ENCODE measurements at regions not wholly inside any gene's neighbourhood (a gene's known extent, or its start where the extent isn't known, plus 50 kb on each side); places are given as distances from the start of the nearest gene placed in this dataset.
"Not testable (repeated sequence)": the region's sequence is repeated elsewhere in the genome, so short reads cannot be mapped to it uniquely, and the experiment has no call there.

DNA sequence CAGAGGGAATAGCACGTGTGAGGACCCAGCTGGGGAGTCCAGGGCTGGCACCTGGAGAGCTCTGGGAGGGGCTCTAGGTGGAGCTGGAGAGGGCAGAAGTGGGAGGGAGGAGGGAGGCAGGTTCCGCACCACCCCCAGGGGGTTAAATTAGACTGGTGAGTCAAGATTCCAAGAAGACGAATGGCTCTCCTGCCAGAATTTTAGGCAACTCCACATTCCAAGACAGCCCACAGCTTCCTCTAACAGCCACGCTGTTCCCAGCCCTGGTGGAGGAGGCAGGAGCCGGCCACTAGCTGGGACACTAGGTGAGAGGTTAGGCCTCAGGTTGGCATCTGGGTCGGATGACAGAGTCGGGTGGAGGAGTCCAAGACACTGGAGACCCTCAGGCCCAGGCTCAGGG is 60.2 kb downstream of the TFAP2C start:
- no peak for DNase-seq

DNA sequence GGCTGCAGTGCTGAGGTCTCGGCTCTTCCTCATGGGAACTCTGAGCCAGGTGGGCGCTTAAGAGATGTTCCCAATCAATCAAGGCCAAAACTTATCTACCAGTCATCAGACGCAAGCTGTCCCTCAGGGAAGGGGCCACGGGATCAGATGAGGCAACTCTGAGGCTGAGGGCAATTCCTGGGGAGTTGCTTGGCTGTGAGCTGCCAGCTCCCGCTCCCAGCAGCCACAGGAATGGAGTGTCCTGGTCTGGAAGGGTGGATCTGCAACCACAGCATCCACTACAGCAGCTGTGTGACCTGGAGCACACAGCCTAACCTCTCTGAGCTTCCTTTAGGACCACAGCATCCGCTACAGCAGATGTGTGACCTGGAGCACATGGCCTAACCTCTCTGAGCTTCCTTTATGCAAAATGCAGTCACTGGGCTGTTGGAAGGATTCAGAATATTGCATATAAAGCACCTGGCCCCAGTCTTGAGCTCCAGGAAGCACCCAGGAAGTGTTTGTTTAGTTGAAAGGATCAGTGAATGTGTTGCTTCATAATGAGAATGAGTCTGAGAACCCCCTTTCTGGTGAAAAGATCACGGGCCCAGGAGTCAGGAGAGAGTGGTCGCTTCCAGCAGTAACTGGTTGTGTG is 60.9 kb downstream of the TFAP2C start:
- DNase-seq, result peak; percentile 80

DNA sequence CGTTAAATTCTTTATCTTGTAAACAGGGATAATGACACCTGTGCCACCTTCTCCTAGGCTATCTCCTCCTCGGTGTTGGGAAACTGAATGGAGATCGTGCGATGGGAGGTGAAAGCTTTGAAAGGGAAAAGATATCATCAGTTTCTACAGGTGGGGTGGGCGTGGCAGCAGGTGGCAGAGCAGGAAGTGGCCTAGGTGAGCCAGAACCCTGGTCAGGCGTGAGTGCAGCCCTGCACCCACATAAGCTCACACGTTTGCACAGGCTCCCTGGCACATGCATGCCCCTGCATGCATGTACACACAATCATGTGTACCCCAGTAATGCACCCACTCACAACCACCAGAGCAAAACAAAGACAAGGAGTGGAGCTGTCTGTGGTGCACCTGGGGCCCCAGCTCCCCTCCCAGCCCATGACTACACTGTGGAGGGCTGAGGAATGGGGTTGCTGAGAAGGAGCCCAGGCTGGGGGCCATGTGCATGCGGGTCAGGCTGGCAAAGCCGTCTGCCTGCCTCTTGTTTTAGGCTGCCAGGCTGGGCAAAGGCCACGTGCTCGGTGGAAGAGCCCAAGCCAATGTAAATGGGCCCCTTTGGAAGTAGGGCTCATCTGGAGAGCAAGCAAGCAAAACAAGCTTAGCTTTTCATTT is 61.5 kb downstream of the TFAP2C start:
- peak; percentile 63 for DNase-seq

DNA sequence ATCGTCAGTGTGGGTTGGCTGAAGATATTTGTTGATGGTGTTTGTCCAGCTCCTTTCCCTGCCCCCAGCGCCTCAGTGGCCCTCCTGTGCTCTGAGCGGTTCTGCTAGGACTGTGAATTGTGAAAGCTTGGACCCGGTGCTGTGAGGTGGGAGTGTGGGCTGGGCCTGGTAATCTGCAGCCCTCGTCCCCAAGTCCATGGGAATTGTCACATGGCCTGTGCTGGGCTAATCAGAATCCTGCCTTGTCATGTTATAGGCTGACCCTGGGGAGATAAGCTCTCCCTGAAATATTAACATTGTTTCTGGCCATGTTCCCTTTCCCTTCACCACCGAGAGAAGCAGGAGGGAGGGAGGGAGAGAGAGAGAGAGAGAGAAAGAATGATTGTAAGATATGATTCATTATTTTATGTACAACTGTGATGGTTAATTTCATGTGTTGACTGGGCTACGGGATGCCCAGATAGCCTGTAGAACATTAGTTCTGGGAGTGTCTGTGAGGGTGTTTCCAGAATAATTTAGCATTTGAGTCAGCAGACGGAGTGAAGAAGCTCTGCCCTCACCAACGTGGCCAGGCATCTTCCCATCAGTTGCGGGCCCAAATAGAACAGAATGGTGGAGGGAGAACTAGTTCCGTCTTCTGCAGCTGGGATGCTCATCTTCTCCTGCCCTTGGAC is 62.4 kb downstream of the TFAP2C start:
- DNase-seq, result no peak

DNA sequence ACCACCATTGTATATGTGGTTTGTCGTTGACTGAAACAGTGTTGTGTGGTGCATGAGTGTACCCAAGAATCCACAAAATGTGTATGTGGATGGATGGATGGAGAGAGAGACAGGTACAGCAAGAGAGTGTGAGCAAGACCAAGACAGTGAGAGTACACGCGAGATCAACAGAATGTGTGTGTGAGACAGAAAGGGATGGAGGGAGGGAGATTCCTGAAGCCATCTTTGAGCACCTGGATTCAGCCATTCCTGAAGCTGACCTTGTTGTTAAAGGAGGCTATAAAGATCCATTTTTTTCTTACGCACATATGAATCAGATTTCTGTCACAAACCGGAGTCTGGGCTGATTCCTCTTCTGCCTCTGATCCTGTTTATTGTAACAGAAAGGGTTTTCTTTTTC is 64.1 kb downstream of the TFAP2C start:
- DNase-seq, result no peak

DNA sequence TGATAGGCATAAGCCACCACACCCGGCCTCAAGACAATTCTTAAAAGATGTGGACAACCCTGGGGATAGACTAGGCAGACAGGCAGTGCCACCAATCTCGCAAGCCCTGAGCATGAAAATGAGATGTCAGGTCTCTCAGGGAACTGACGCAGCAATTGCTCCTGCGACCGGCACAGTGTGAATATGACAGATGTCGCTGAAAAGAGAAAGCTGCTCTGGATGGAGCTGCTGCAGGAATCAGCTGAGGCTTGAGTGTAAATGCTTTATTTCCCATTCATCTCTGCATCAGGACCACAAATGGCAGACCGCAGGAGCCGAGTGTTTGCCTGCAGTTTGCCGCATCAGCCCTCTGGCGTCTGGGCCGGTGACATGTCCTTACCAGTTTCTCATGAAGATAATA is 68.4 kb downstream of the TFAP2C start:
- no peak for DNase-seq

DNA sequence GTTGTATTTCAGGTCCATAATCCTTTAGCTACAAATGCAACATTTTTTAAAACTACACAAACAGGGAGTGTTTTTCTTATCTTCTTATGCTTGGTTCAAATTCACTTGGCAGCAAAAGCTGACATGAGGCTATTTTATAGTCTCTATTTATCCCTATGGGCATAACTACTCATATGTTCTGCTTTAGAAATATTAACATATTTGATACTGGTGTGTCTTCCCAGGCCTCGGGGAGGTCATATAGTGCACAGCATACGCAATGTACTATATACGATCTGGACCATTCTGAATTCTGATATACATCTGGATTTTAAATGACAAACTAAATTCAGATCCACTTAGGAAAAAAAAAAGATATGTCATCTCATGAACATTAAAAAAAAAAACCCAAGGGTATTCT is 69.2 kb downstream of the TFAP2C start:
- no peak for DNase-seq

DNA sequence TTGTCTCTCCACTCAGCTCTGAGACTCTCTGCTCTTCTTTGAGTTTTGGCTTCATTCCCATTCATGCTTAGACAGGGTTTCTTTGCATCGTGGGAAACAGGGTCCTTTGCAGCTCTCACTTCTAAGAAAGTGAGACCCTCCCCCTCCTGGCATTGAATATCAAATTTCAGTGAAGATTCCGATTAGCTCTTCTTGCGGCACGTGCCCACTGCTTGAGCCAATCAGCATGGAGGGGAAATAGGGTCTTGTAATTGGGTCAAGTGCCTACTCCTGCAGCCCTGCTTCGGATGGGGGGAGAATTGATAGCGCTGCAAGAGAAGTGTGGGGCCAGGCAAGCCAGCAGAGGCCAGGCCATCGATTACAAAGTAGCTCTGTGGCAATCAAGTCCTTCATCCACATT is 69.6 kb downstream of the TFAP2C start:
- DNase-seq, result no peak

DNA sequence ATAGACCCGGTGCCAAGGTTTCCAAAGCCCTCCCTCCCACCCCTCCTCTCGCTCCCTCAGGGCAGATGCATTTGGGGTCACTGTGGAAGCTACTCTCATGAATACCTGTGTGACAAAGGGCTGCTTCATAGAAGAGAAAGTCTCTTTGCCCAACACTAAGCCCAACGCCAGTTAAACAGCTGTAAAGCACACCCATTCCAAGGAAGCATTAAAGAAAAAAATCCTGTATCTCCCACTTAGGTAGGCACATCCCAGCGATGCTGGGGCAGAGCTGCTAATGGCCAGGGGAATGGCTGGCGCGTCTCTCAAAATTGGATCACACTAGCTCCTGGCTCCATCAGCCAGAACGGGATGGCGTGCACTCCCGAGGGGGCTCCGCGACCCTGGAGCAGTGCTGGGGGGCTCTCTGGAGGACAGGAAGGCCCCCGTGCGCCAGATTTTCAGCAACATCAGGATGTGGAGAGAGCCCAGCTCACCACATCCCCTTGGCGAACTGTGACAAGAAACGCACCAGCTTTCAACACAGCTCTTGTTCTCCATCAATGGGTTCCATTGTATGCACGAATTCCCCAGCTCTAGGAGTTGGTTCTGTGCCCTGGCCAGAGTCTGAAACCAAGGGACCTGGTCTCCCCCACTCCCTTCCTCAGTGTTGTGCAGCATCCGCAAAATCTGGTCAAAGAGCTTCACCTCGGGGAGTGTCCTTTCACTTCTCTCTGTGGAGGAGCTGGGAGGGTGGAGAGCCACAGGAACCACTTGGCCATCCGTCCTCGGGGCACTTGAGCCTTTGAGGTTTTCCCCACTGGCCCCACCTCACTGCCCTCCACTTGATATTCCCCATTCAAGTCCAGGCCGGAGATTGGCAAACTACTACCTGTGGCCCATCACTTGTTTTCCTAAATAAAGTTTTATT is 74.1 kb downstream of the TFAP2C start:
- no peak for DNase-seq

DNA sequence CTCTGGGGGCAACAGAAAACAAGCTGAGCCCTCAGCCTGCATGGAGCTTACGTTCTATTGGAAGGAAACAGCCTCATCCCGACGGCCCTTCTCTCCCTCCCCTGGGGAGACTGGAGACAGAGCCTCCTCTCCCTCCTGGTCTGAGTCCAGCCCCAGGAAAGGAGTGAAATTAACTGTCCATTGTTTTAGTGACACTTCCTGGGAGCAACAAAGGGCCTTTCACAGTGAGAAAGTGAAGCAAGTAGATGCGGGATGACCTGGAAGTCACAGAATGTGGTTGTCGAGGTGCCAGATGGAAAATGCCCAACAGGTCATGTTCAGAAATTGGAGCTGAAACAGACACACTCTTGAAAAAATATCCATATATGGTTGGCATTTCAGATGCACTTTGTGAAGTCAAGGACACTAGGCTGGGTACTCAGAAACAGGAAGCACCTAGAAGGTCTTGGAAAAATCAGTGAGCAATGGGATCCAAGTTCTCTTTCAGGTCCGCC is 77.8 kb downstream of the TFAP2C start:
- DNase-seq, result no peak

DNA sequence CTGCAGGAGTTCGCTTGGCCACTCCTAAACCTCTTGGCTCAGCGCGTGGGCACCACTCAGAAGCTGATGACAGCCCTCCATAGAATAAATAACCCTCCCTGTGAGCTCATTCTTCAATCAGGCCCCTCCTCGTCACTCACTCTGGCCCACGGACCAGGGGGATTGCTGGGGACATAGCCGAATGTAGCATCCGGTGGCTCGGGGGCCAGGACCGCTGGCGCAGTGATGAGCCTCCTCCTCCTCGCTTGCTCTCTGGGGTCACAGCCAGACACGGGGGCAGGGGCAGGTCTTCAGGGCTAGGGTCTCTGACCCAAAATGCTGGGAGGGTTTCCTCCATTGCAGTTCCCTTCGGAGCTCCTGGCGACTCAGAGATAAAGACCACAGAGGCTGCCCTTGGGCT is 79.9 kb downstream of the TFAP2C start:
- no peak for DNase-seq

DNA sequence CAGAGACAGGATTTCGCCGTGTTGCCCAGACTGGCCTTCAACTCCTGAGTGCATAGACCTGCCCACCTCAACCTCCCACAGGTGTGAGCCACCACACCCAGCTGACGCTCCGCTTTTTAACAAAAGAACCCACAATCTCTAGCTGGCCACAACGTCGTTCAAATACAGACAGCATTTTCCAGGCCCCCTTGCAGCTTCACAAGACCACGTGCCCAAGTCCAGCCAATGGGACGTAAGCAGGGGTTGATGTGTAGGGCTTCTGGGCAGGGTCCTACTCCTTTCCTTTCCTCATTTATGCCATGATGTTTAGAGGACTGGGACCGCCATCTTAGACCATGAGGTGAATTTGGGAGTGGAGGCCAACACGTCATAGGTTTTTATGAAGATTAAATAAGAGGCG is 81.0 kb downstream of the TFAP2C start:
- no peak for DNase-seq

DNA sequence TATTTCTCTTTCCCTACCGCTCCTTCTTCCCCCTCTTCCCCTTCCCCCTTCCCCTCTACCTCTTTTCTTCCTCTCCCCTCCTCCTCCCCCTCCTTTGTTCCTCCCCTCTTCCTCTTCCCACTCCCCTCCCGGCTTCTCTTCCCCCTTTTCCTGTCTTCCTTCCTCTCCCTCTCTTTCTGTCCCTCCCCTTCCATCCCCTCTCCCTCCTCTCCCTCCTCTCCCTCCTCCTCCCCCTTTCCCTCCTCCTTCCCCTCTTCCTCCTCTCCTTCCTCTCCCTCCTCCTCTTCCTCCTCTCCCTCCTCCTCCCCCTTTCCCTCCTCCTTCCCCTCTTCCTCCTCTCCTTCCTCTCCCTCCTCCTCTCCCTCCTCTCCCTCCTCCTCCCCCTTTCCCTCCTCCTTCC is 81.5 kb downstream of the TFAP2C start:
- not testable (repeated sequence) for DNase-seq

DNA sequence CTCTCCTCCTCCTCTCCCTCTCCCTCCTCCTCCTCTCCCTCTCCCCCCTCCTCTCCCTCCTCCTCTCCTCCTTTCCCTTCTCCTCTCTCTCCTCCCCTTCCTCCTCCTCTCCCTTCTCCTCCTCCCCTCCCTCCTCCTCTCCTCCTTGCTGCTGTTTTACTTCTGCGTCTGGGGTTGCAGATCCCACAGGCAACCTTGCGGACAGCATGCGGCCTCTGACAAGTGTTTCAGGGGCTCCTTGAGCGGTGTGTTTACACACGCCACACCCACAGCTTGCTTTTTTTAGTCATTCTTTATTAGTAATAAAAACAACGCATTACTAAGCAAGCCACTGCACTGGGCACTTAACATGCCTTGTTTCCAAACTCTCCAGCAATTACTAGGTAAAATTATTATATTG is 81.9 kb downstream of the TFAP2C start:
- no peak for DNase-seq

DNA sequence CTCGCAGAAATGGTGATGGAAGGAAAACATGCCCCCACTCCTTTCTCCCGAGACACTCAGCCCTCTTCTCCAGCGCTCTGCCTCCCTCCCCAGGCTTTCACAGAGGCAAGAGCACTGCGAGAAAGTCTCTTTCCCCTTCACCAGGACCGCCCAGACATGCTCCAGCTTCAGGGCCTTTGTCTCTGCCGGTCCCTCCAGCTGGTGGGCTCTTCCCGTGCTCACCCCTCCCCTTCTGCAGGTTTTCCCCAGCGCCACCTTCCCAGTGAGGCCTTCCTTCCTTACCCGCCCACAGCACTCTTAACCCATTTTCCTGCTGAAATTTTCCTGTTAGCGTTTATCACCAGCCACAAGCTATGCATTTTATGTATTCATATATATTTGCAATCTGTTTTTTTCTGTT is 86.2 kb downstream of the TFAP2C start:
- DNase-seq, result no peak

DNA sequence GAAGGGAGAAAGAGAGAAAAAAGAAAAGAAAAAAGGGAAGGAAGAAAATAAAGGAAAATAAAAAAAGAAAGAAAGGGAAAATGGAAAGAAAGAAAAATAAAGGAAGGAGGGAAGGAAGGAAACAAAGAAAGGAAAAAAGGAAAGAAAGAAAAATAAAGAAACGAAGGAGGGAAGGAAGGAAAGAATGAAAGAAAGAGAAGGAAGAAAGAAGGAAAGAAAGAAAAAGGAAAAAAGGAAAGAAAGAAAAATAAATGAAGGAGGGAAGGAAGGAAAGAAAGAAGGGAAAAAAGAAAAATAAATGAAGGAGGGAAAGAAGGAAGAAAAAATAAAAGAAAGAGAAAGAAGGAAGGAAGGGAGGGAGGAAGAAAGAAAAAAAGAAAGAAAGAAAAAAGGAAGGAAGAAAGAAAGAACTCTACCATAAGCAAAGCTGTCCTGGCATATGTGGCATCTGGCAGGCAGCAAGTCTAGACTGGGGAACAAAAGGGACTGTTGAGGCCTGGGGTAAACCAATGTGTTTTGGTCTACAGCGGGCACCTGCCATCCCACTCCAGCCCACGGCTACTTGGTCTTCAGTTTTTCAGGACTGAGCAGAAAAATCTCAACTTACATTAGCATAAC is 86.9 kb downstream of the TFAP2C start:
- DNase-seq, result no peak

DNA sequence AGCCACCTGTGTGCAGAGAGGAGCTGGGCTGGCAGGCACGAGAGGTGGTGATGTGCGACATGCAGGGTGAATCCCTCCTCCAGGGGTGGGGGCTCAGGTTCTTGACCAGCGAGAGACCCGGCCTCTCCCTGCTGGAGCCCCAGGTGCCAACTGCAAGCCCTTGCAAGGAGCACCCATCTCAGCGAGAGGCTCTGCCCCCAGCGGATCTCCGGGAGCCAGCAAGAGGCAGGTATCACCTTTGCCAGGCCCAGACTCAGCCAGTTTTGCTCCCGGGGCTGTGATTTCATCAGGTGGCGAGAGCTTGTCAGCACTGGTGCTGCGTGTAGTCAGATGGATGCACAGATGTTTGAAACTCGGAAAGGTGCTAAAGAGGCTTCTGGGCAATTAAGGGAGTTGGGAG is 87.7 kb downstream of the TFAP2C start:
- no peak for DNase-seq

DNA sequence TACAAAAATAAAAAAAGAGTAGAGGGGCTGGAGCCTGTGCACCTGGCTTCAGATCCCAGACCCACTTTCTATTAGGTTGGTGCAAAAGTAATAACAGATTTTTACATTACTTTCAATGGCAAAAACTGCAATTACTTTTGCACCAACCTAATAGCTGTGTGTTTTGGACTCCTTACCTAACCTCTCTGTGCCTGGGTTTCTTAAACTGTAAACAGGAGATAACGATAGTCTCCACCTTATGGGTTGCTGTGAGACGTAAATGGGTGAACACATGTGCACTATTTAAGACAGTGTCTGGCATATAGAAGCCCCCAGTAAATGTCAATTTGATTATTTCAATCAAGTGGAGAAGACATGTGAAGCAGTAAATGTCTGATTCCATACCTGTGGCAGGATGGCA is 89.7 kb downstream of the TFAP2C start:
- no peak for DNase-seq

DNA sequence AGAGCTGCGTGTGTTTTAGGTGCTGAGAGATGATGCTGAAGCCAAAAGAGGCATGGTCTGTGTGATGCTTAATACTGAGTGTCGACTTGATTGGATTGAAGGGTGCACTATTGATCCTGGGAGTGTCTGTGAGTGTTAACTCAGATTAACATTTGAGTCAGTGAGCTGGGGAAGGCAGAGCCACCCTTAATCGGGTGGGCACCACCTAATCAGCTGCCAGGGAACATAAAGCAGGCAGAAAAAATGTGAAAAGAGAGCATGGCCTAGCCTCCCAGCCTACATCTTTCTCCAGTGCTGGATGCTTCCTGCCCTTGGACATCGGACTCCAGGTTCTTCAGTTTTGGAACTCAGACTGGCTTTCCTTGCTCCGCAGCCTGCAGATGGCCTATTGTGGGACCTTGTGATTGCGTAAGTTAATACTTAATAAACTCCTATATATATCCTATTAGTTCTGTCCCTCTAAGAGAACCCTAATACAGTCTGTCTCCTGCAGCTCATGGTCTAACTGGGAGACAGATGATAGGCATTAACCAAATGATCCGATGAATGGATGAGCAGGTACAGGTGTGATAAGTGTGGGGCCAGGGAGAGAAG is 91.6 kb downstream of the TFAP2C start:
- no peak for DNase-seq

DNA sequence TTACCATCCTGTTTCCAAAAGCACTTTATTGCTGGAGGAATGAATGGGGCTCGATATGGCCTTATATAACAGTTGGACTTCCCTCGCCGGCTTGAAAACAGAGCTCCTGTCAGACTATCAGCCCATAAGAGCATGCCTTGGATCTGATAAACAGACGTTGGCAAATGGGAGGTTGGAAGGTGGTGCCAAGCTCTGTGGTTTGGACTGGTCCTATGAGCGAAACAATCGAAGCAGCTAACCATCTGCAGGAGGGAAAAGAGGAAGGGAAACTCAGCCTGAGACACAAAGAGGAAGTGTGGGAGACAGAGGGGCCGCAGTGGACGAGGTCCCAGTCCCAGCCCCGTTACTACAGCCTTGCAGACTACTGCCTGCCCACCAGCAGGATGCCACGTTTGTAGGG is 92.9 kb downstream of the TFAP2C start:
- no peak for DNase-seq

DNA sequence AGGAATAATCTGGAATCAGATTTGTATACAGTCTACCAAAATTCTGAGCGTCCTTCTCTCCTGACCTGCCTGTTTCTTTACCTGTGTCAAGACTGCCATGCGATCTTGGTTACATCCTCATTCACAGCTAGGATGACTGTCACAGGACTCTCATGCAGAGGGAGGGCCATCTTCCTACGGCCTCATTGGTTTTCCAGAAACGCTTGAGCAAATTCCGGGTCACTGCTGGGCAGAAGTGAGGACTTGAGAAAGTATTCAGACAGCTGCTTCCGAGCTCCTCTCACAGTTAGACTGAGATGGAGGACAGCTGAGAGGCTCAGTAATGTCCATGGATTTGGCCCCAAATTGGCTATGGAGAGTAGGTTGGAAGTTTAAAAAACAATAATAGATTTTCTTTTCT is 94.2 kb downstream of the TFAP2C start:
- no peak for DNase-seq

DNA sequence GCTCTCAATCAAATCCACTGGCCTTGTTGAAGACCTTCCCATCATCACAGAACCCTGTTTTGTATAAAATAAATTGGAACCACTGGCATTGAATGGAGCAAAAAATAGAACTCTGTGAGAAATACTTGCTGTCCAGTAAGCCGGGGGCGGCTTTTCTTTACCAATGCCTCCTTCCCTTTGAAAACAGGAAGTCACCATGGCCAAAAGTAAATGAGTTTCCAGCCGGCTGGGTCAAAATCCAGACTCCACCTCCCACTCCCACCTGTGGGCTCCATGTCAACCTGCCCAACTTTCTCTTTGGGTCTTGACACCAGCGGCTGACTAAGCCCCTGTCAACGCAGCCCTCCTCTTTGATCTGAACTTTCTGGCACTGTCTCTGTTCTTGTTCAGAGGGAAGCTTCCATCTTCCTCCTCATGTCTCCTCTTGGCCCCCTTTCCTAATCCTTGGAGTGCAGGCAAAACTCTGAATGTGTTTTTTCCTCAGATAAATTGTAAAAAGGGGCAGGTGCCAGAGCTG is 95.2 kb downstream of the TFAP2C start:
- DNase-seq, result no peak
